Mammary epithelial cell (primary cell): ENCODE measurements at regions not wholly inside any gene's neighbourhood (a gene's known extent, or its start where the extent isn't known, plus 50 kb on each side); places are given as distances from the start of the nearest gene placed in this dataset.

ENCODE experiments used
- EZH2 ChIP-seq: IDR thresholded peaks from 2 replicates; pipeline ENCODE4 v1.6.1; 2012; ENCODE audit warnings: low read length, inconsistent platforms, borderline replicate concordance
- TF ChIP-seq, protein P1 (sequence below), 2 donors: IDR thresholded peaks in 1 of 2; conservative IDR thresholded peaks in 1 of 2; 2 replicates each; pipeline ENCODE4 v1.5.1; 2011 to 2012; ENCODE audit warnings: inconsistent platforms in 2 of 2, low read length in 2 of 2, mild to moderate bottlenecking in 2 of 2, control low read depth in 1 of 2, low read depth in 1 of 2; ENCODE audit not compliant: insufficient read depth in 1 of 2; ENCODE audit errors: extremely low read depth in 1 of 2

DNA sequence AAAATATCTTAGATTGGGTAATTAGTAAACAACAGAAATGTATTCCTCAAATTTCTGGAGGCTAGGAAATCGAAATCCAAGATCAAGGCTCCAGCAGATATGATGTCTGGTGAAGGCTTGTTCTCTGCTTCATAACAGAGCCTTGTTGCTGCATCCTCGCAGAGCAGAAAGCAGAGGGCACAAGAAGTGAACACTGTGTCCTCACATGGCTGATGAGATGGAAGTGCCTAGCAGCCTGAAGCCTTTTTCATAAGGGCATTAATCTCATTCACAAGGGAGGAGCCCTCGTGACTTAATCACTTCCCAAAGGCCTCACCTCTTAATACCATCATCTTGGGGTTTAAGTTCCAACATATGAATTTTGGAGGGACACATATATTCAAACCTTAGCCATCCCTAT lies 77.2 kb upstream of the FOXD3 start:
- TF ChIP-seq, protein P1, sequence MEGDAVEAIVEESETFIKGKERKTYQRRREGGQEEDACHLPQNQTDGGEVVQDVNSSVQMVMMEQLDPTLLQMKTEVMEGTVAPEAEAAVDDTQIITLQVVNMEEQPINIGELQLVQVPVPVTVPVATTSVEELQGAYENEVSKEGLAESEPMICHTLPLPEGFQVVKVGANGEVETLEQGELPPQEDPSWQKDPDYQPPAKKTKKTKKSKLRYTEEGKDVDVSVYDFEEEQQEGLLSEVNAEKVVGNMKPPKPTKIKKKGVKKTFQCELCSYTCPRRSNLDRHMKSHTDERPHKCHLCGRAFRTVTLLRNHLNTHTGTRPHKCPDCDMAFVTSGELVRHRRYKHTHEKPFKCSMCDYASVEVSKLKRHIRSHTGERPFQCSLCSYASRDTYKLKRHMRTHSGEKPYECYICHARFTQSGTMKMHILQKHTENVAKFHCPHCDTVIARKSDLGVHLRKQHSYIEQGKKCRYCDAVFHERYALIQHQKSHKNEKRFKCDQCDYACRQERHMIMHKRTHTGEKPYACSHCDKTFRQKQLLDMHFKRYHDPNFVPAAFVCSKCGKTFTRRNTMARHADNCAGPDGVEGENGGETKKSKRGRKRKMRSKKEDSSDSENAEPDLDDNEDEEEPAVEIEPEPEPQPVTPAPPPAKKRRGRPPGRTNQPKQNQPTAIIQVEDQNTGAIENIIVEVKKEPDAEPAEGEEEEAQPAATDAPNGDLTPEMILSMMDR (conservative IDR thresholded peaks at IDR 0.05 in 1 of 2, IDR thresholded peaks at IDR 0.05 in 1 of 2; ENCODE audit: extremely low read depth in 1 of 2, insufficient read depth in 1 of 2, low read depth in 1 of 2, low read length in 2 of 2) = no peak
- TF ChIP-seq EZH2 = no peak
